ENCODE measurements at regions not wholly inside any gene's neighbourhood (a gene's known extent, or its start where the extent isn't known, plus 50 kb on each side); places are given as distances from the start of the nearest gene placed in this dataset.

DNA sequence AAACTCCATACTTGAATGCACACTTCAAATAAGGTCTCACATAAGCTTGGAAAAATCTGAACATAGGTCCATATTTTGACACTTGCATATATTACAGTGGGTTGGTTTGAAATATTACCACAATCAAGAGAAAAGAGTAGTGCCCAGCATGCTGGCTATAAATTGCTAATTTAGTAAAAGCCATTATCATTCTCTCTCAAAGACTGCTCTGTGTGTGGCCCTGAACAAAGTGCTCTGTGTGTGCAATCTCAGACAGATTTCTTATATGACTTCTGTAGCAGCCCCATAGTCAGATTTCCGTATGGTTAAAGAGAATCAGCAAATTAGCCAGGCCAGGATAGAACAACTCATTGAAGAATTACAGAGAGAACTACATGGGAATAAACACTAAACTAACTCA is 78.2 kb downstream of the LIG4 start:
- TF ChIP-seq, protein P1, sequence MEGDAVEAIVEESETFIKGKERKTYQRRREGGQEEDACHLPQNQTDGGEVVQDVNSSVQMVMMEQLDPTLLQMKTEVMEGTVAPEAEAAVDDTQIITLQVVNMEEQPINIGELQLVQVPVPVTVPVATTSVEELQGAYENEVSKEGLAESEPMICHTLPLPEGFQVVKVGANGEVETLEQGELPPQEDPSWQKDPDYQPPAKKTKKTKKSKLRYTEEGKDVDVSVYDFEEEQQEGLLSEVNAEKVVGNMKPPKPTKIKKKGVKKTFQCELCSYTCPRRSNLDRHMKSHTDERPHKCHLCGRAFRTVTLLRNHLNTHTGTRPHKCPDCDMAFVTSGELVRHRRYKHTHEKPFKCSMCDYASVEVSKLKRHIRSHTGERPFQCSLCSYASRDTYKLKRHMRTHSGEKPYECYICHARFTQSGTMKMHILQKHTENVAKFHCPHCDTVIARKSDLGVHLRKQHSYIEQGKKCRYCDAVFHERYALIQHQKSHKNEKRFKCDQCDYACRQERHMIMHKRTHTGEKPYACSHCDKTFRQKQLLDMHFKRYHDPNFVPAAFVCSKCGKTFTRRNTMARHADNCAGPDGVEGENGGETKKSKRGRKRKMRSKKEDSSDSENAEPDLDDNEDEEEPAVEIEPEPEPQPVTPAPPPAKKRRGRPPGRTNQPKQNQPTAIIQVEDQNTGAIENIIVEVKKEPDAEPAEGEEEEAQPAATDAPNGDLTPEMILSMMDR (IDR thresholded peaks at IDR 0.05) = no peak
- no peak for TF ChIP-seq POLR2A (IDR thresholded peaks at IDR 0.05)
